GM12873 (cell line): ENCODE measurements at regions not wholly inside any gene's neighbourhood (a gene's known extent, or its start where the extent isn't known, plus 50 kb on each side); places are given as distances from the start of the nearest gene placed in this dataset.

Experiments used
- TF ChIP-seq, protein P1 (sequence below): IDR thresholded peaks from 2 replicates; pipeline ENCODE4 v1.5.1; 2012; ENCODE audit warnings: low read depth, mild to moderate bottlenecking, moderate library complexity, low read length, control low read depth; ENCODE audit not compliant: insufficient read depth; ENCODE audit errors: missing control alignments

DNA sequence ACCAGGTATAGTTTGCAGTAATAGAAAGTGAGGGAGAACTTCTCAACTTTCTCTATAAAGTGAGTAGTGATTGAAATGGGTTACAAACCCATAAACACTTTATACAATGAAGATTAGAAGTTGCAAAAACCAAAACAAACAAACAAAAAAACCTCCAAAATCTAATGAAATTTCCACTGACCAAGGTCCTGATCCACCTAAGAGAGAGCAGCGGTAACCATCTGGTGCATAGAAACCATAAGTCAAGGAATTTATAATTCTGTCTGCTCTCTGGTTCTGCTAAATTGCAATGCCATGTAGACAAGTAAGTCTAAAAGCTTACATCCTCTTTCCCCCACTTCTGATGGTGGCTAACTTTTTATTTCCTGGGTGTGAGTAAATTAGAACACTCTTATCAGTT is 463.4 kb downstream of the EFNB2 start:
- TF ChIP-seq, protein P1, sequence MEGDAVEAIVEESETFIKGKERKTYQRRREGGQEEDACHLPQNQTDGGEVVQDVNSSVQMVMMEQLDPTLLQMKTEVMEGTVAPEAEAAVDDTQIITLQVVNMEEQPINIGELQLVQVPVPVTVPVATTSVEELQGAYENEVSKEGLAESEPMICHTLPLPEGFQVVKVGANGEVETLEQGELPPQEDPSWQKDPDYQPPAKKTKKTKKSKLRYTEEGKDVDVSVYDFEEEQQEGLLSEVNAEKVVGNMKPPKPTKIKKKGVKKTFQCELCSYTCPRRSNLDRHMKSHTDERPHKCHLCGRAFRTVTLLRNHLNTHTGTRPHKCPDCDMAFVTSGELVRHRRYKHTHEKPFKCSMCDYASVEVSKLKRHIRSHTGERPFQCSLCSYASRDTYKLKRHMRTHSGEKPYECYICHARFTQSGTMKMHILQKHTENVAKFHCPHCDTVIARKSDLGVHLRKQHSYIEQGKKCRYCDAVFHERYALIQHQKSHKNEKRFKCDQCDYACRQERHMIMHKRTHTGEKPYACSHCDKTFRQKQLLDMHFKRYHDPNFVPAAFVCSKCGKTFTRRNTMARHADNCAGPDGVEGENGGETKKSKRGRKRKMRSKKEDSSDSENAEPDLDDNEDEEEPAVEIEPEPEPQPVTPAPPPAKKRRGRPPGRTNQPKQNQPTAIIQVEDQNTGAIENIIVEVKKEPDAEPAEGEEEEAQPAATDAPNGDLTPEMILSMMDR: no peak

DNA sequence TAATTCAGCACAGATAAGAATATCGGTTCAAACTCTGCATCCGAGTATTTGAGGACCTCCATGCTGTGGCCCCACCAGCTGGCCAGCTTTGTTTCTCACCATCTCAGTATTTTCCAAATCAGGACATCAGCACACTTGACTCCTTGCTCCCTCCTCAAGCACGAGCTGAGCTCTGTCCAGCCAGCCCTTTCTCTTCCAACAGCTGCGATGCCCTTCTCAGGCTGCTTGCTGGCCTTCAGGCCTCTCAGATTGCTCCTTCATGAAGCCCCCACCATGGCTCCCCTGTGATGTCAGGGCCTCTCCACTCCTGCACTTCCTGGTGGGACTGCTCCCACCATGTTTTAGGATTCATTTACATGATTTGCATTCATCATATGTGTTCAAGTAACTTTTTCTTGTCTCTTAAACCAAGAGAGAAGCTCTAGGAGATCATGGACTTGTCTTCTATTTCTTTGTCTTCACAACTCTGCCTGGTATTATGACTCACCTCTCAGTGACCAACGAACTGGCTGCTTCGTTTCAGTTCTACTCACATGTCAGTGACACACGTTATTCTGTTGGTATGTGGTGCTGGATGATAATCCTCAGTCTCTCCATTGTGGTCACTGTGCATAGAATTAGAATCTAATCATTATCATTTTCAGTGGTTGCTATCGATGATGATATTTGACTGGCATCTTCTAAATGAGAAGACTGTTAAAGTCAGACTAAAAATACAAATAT is 471.7 kb downstream of the EFNB2 start:
- TF ChIP-seq, protein P1: no peak

DNA sequence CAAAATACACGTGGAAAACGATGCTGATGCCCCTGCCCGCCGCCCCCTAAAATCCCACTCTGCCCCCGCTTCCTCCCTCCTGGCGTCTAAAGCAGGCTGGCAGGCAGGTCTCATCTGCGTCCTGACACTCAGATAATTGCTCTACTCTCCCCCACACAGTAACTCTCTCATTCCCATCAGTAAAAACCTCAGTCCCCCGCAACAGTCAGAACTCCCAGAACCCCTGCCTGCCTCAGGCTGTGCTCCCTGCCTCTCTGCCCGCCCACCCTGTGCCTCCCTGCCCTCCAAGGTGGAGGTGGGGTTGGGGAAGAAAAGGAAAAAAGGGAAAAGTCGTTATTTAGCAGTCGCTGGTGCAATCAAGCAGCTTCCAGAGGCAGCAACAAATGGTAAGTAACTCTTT is 473.7 kb downstream of the EFNB2 start:
- TF ChIP-seq, protein P1: no peak

DNA sequence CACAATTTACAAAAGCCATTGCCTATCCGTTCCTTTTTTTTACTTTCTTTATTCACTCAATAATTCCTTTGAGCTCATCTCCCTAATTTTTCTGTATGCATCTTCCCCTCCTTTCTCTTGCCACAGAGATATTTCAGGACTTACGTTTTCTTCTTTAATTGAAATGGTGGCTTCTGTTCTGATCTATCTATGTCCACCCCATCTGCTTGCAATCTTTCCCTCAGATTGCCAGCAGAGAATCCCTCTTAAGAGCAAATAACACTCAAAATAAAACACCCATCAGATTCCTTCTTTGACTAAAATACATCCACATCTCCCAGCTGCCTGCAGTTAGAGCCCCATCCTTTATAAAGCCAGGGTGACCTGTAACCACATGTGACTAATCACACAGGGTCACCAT is 478.6 kb downstream of the EFNB2 start:
- TF ChIP-seq, protein P1: no peak

DNA sequence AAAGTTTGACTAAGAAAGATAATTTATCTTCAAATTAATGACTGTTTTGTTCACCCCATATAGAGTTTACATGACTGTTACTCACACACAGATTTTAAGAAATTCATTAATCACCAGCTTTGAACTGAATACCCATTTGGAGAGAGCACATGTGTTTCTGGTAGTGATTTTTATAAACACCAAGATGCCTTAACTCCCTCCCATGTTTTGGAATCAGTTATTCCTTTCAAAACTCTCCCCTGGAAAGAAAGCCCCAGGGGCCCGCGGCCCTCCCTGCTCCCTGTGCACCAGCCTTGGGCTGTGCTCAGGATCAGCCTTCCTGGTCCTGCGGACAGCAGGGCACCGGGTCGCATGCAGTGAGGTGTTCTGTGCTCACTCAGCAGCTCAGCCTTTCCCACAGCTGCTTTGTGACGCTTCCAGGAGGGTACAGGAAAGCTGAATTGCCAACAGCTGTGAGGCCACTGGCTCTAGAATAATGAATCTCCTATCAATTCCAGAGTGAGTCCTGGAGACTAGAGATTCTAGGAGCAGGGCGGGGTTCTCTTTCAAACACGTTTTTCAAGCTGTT is 483.2 kb downstream of the EFNB2 start:
- TF ChIP-seq, protein P1: no peak

DNA sequence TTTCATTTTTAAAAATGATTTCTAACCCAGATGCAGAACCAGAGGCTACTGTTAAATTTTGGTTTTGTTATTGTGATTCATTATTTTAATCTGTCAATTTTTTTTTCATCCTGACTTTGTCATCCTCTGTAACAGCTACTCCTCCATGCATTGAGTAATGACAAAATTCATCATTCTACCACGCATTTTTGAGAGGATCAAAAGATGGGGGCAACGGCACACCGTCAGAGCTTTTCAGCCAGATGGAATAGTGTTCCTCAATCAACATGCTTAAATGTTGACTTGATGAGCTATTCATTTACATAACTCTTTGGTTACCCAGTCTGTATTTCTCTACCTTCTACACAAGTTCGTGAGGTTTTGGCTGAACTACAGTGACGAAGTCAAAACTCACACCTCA is 486.3 kb downstream of the EFNB2 start:
- TF ChIP-seq, protein P1: no peak

DNA sequence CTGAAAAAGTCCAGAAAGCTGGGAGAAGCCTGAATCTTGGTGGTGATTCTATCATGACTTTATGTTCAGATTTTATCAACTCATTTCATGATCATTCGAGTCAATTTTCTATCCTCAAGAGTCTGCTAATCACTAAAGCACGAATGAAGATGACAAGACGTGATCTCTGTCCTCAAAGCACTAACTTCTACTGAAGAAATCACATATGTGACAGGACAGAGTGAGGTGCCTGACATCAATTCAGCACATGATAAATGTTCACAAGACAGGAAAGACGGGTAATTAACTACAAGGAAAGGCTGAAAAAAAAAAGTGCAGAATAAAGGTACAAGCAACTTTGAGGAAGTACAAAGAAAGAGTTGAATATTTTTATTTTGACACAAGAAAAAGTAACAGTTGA is 487.1 kb downstream of the EFNB2 start:
- TF ChIP-seq, protein P1: no peak
